Epithelial cell of esophagus (primary cell): ENCODE measurements at regions not wholly inside any gene's neighbourhood (a gene's known extent, or its start where the extent isn't known, plus 50 kb on each side); places are given as distances from the start of the nearest gene placed in this dataset.

Source experiments
- DNase-seq: peaks from one replicate; pipeline ENCODE4 v3.0.0; 2010; ENCODE audit warnings: low read depth
- H3K4me3 ChIP-seq: 2 replicates; pipeline ENCODE4 v1.5.1; 2011; ENCODE audit warnings: mild to moderate bottlenecking, low read length, control low read depth
- TF ChIP-seq, protein P1 (sequence below): IDR thresholded peaks from 2 replicates; pipeline ENCODE4 v1.5.1; 2011; ENCODE audit warnings: low read depth, mild to moderate bottlenecking, low read length, control low read depth, inconsistent platforms; ENCODE audit not compliant: insufficient read depth; ENCODE audit errors: missing control alignments

DNA sequence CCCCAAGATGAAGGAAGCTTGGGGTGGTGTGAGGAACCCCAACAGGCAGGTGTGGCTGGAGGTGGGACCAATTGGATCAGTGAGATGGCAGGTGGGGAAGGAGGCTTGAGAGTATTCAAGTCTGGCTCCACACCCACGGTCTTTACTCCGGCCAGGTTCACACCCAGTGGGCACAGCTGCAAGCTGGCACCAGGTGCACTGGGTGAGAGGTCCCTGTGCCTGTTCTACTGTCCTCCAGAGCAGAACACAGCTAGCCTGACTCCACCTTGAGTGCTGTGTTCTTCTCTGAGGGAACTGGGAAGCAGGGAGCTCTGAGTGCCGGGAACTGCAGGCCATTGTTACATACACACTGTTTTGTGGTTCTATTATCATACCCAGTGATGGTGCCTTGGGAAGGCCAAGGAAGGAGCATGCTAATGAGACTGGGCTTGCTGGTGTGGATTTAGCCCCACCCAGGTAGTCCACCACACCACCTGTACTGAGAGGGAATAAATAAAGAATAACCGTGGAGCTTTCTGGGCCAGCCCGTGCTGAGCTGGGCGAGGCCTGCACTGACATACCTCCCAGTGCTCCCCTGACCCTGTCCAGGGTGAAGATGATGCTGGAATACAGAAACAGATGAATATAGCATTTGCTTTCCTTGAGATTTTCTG, 93.4 kb downstream of the ABHD5 start:
- no peak for DNase-seq
- TF ChIP-seq, protein P1, sequence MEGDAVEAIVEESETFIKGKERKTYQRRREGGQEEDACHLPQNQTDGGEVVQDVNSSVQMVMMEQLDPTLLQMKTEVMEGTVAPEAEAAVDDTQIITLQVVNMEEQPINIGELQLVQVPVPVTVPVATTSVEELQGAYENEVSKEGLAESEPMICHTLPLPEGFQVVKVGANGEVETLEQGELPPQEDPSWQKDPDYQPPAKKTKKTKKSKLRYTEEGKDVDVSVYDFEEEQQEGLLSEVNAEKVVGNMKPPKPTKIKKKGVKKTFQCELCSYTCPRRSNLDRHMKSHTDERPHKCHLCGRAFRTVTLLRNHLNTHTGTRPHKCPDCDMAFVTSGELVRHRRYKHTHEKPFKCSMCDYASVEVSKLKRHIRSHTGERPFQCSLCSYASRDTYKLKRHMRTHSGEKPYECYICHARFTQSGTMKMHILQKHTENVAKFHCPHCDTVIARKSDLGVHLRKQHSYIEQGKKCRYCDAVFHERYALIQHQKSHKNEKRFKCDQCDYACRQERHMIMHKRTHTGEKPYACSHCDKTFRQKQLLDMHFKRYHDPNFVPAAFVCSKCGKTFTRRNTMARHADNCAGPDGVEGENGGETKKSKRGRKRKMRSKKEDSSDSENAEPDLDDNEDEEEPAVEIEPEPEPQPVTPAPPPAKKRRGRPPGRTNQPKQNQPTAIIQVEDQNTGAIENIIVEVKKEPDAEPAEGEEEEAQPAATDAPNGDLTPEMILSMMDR = no peak
- no peak overlapping the region for H3K4me3 ChIP-seq

- no peak for DNase-seq
- TF ChIP-seq, protein P1 = no peak
- no peak overlapping the region for H3K4me3 ChIP-seq
These were observed 93.9 kb downstream of the ABHD5 start for GRCh38 chr3:43784640-43785011.

DNA sequence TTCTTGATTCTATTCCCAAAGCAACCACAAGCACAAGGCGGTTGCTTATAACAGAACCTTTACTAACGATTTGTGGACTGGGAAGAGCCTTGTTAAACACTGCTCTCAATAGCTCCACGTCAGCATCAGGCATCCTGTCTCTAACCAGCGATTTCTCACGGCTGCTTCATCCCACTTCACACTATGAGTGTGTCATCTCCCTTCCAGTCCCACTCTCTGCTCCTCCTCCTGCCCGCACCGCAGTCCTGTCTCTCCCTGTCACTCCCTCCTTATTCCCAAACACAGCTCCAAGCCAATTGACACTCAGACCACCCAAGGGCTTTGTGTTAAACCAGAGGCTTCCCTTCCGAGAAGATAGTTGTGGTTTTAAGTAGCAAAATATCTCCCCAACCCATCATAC, 94.8 kb downstream of the ABHD5 start:
- no peak for DNase-seq
- TF ChIP-seq, protein P1 = no peak
- no peak overlapping the region for H3K4me3 ChIP-seq

GRCh38 chr3:43786102-43786501, 95.4 kb downstream of the ABHD5 start:
- TF ChIP-seq, protein P1 = no peak
- no peak overlapping the region for H3K4me3 ChIP-seq
- DNase-seq = no peak

GRCh38 chr3:43786526-43787305, 96.0 kb downstream of the ABHD5 start:
- no peak overlapping the region for H3K4me3 ChIP-seq
- no peak for DNase-seq
- TF ChIP-seq, protein P1 = no peak

- no peak for DNase-seq
- TF ChIP-seq, protein P1 = no peak
- H3K4me3 ChIP-seq = no peak overlapping the region
These were observed 96.6 kb downstream of the ABHD5 start for GRCh38 chr3:43787330-43787729.
